Lung (tissue), 11 donors: ENCODE measurements at regions not wholly inside any gene's neighbourhood (a gene's known extent, or its start where the extent isn't known, plus 50 kb on each side); places are given as distances from the start of the nearest gene placed in this dataset.

Experiments
- ATAC-seq: fragments of 200-7000 bp; cut with Tn5 transposase; one replicate; pipeline ENCODE4 v1.9.1; 2020; ENCODE audit warnings: moderate number of reproducible peaks; ENCODE audit not compliant: insufficient read depth, low FRiP score
- DNase-seq, 3 donors: peaks; one replicate each; pipeline ENCODE4 v3.0.0-alpha.2; 2013 to 2017
- H3K27ac ChIP-seq, 2 donors: one replicate each; pipeline ENCODE4 v1.5.1; 2013; ENCODE audit warnings: mild to moderate bottlenecking in 2 of 2, moderate library complexity in 2 of 2, control low read depth in 1 of 2, inconsistent platforms in 1 of 2, low read depth in 1 of 2, low read length in 1 of 2
- H3K27me3 ChIP-seq, 3 donors: one replicate each; pipeline ENCODE4 v1.5.1; 2013; ENCODE audit warnings: low read length in 2 of 3; ENCODE audit not compliant: control insufficient read depth in 3 of 3, insufficient read depth in 3 of 3
- H3K36me3 ChIP-seq, 4 donors: one replicate each; pipeline ENCODE4 v1.5.1; 2013; ENCODE audit warnings: low read length in 4 of 4, mild to moderate bottlenecking in 1 of 4, moderate library complexity in 1 of 4; ENCODE audit not compliant: control insufficient read depth in 4 of 4, insufficient read depth in 4 of 4
- H3K4me1 ChIP-seq, 5 donors: one replicate each; pipeline ENCODE4 v1.5.1; 2013; ENCODE audit warnings: low read length in 5 of 5, mild to moderate bottlenecking in 2 of 5, moderate library complexity in 1 of 5; ENCODE audit not compliant: control insufficient read depth in 5 of 5, insufficient read depth in 5 of 5
- H3K4me3 ChIP-seq: one replicate; pipeline ENCODE4 v1.5.1; 2013; ENCODE audit warnings: mild to moderate bottlenecking, control low read depth, moderate library complexity
- H3K9ac ChIP-seq, 2 donors: one replicate each; pipeline ENCODE4 v1.5.1; 2013; ENCODE audit warnings: low read length in 2 of 2, control low read depth in 1 of 2; ENCODE audit not compliant: insufficient read depth in 1 of 2
- H3K9me3 ChIP-seq, 4 donors: one replicate each; pipeline ENCODE4 v1.5.1; 2013; ENCODE audit warnings: low read length in 3 of 4, mild to moderate bottlenecking in 1 of 4, moderate library complexity in 1 of 4; ENCODE audit not compliant: control insufficient read depth in 4 of 4, insufficient read depth in 3 of 4
- WGBS, 2 donors: extraction: QIAGEN DNeasy Blood & Tissue Kit; methylation state at CpG; one replicate each; pipeline ENCODE4 v1.1.7; 2013; 5-methylcytosine and 5-hydroxymethylcytosine counted together
- TF ChIP-seq, protein P1 (sequence below): IDR thresholded peaks from 2 replicates; pipeline ENCODE4 v1.5.1; 2012; ENCODE audit warnings: mild to moderate bottlenecking; ENCODE audit errors: control extremely low read depth, extremely low read depth
- donor health status: control.
- donor health status: control.
- donor health status: Bipolar disorder and iron deficiency.
- donor health status: healthy.
- donor health status: DM: yes; HTN: yes; CAD: no.

GRCh38 chr1:54460861-54461387 is 54.7 kb upstream of the SSBP3 start:
- H3K27ac ChIP-seq, result no peak overlapping the region
- no peak overlapping the region for H3K9ac ChIP-seq
- H3K36me3 ChIP-seq, result no peaks in the 10 kb centered on the region
- H3K9me3 ChIP-seq, result peaks cover 0 to 2% (median 0%) of the 10 kb centered on the region in 4 donors
- no peak overlapping the region for H3K4me3 ChIP-seq
- no peaks in the 10 kb centered on the region for H3K27me3 ChIP-seq
- ATAC-seq (no peak), DNase-seq (no peak)
- H3K4me1 ChIP-seq, result peaks cover 0 to 75% (median 30%) of the 10 kb centered on the region in 5 donors
- WGBS, 2 donors, result 91 to 97% methylated on average over 8 of the region's 8 CpGs
- TF ChIP-seq, protein P1, sequence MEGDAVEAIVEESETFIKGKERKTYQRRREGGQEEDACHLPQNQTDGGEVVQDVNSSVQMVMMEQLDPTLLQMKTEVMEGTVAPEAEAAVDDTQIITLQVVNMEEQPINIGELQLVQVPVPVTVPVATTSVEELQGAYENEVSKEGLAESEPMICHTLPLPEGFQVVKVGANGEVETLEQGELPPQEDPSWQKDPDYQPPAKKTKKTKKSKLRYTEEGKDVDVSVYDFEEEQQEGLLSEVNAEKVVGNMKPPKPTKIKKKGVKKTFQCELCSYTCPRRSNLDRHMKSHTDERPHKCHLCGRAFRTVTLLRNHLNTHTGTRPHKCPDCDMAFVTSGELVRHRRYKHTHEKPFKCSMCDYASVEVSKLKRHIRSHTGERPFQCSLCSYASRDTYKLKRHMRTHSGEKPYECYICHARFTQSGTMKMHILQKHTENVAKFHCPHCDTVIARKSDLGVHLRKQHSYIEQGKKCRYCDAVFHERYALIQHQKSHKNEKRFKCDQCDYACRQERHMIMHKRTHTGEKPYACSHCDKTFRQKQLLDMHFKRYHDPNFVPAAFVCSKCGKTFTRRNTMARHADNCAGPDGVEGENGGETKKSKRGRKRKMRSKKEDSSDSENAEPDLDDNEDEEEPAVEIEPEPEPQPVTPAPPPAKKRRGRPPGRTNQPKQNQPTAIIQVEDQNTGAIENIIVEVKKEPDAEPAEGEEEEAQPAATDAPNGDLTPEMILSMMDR, result no peak

GRCh38 chr1:54460351-54460750 is 54.2 kb upstream of the SSBP3 start:
- H3K4me1 ChIP-seq, result peaks cover 0 to 70% (median 26%) of the 10 kb centered on the region in 5 donors
- DNase-seq, result no peak
- 87 to 89% methylated on average over 2 of the region's 2 CpGs for WGBS, 2 donors
- no peaks in the 10 kb centered on the region for H3K27me3 ChIP-seq
- no peak for ATAC-seq
- no peak overlapping the region for H3K27ac ChIP-seq
- no peak overlapping the region for H3K4me3 ChIP-seq
- no peaks in the 10 kb centered on the region for H3K36me3 ChIP-seq
- H3K9me3 ChIP-seq, result peaks cover 0 to 2% (median 0%) of the 10 kb centered on the region in 4 donors
- no peak overlapping the region for H3K9ac ChIP-seq
- TF ChIP-seq, protein P1, result no peak

DNA sequence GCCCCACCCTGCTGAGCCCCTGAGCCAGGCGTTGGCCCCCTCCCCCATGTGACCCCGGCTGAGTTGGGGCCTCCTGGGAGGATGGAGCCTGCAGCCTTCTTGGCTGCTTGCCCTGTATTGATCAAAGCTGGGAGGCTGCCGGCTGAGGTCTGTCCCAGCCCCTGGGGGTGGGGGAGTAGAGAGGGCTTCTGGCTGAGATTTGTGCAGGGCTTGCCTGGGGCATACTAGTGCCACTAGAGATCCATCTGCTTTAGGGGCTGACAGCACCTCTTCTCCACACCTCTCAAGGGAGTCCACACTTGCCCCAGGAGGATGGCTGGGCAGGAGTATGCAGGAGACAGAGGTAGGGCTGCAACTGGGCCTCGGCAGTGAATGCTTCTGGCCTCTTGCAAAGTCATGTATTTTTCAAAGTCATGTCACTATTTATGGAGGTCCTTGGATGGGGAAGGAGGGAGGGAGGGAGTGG is 53.6 kb upstream of the SSBP3 start:
- Histone ChIP-seq H3K9ac (no peak overlapping the region), H3K27ac (no peak overlapping the region), H3K27me3 (no peaks in the 10 kb centered on the region), H3K4me1 (peaks cover 0 to 64% (median 21%) of the 10 kb centered on the region in 5 donors), H3K36me3 (no peaks in the 10 kb centered on the region), H3K9me3 (peaks cover 0 to 2% (median 0%) of the 10 kb centered on the region in 4 donors), H3K4me3 (no peak overlapping the region)
- 21 to 36% methylated on average over 3 to 4 of the region's 4 CpGs for WGBS, 2 donors
- DNase-seq, result peak; percentile 89 to 92 (median 90)
- no peak for ATAC-seq
- TF ChIP-seq, protein P1, result no peak

DNA sequence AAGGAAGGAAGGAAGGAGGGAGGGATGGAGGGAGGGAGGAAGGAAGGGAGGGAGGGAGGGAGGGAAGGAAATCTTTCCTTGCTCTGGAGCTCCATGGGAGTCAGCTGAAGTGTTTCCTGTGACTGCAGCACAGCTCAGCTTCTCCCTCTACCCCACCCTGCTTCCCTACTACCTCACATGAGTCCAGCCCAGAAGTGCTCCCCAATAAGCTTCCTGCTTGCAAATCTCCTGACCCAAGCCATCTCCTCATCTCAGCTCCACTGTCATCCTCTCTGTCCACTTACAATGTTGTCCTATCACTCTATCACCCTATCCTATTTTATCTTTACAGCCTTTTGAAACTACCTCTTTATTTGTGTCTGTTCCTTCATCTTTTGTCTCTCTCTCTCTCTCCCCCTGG is 52.9 kb upstream of the SSBP3 start:
- peak in 1 of 3 donors; percentile 68 for DNase-seq
- H3K9me3 ChIP-seq, result peaks cover 0 to 2% (median 0%) of the 10 kb centered on the region in 4 donors
- H3K36me3 ChIP-seq, result no peaks in the 10 kb centered on the region
- no peak overlapping the region for H3K9ac ChIP-seq
- ATAC-seq, result no peak
- H3K4me3 ChIP-seq, result no peak overlapping the region
- TF ChIP-seq, protein P1, result no peak
- peaks cover 0 to 58% (median 16%) of the 10 kb centered on the region in 5 donors for H3K4me1 ChIP-seq
- no peaks in the 10 kb centered on the region for H3K27me3 ChIP-seq
- H3K27ac ChIP-seq, result no peak overlapping the region
